ENCODE measurements at regions not wholly inside any gene's neighbourhood (a gene's known extent, or its start where the extent isn't known, plus 50 kb on each side); places are given as distances from the start of the nearest gene placed in this dataset.
"Not testable (repeated sequence)": the region's sequence is repeated elsewhere in the genome, so short reads cannot be mapped to it uniquely, and the experiment has no call there.

- TF ChIP-seq, protein P1, sequence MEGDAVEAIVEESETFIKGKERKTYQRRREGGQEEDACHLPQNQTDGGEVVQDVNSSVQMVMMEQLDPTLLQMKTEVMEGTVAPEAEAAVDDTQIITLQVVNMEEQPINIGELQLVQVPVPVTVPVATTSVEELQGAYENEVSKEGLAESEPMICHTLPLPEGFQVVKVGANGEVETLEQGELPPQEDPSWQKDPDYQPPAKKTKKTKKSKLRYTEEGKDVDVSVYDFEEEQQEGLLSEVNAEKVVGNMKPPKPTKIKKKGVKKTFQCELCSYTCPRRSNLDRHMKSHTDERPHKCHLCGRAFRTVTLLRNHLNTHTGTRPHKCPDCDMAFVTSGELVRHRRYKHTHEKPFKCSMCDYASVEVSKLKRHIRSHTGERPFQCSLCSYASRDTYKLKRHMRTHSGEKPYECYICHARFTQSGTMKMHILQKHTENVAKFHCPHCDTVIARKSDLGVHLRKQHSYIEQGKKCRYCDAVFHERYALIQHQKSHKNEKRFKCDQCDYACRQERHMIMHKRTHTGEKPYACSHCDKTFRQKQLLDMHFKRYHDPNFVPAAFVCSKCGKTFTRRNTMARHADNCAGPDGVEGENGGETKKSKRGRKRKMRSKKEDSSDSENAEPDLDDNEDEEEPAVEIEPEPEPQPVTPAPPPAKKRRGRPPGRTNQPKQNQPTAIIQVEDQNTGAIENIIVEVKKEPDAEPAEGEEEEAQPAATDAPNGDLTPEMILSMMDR (IDR thresholded peaks at IDR 0.05) = not testable (repeated sequence)
- TF ChIP-seq POLR2A (IDR thresholded peaks at IDR 0.05) = not testable (repeated sequence)
These were observed 286.6 kb upstream of the ASIC2 start for GRCh38 chr17:33579740-33580139.
